ENCODE measurements at regions not wholly inside any gene's neighbourhood (a gene's known extent, or its start where the extent isn't known, plus 50 kb on each side); places are given as distances from the start of the nearest gene placed in this dataset.

DNA sequence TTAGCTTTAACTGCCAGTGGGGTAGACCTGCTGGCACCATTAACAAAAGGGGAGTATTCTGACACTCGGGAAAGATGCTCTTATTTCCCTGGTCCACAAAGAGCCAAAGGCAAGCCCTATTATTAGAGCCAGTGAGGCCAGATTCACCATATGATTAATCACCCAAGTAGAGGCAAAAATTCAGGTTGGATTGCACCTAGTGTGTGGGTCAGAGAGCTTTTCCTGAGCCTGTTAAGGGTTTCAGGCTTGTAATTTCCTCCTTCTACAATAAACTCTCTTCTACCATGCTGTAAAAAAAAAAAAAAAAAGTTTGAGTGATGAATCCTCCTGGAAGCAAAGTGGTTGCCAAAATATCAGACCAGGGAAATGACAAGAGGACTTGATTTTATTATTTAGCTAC is 163.5 kb downstream of the MBL2 start:
- no peak overlapping the region for H3K9ac ChIP-seq (ENCODE audit: low read depth, low read length)
- H3K27ac ChIP-seq (ENCODE audit: low read depth, low read length) = no peak overlapping the region
- no peaks in the 10 kb centered on the region for H3K27me3 ChIP-seq (ENCODE audit: control insufficient read depth, insufficient read depth, low read length)
- H3K36me3 ChIP-seq (ENCODE audit: control insufficient read depth, insufficient read depth, low read length) = no peaks in the 10 kb centered on the region
- H3K9me3 ChIP-seq (ENCODE audit: control insufficient read depth, insufficient read depth, low read length) = no peaks in the 10 kb centered on the region
- H3K4me1 ChIP-seq (ENCODE audit: control insufficient read depth, insufficient read depth, low read length) = no peaks in the 10 kb centered on the region
- no peak overlapping the region for H3K4me3 ChIP-seq (ENCODE audit: low read depth, low read length)

- no peaks in the 10 kb centered on the region for H3K4me1 ChIP-seq (ENCODE audit: control insufficient read depth, insufficient read depth, low read length)
- no peaks in the 10 kb centered on the region for H3K36me3 ChIP-seq (ENCODE audit: control insufficient read depth, insufficient read depth, low read length)
- H3K27ac ChIP-seq (ENCODE audit: low read depth, low read length) = no peak overlapping the region
- H3K4me3 ChIP-seq (ENCODE audit: low read depth, low read length) = no peak overlapping the region
- H3K9ac ChIP-seq (ENCODE audit: low read depth, low read length) = no peak overlapping the region
- H3K9me3 ChIP-seq (ENCODE audit: control insufficient read depth, insufficient read depth, low read length) = no peaks in the 10 kb centered on the region
- H3K27me3 ChIP-seq (ENCODE audit: control insufficient read depth, insufficient read depth, low read length) = no peaks in the 10 kb centered on the region
These were observed 162.9 kb downstream of the MBL2 start for GRCh38 chr10:52609626-52610240.

DNA sequence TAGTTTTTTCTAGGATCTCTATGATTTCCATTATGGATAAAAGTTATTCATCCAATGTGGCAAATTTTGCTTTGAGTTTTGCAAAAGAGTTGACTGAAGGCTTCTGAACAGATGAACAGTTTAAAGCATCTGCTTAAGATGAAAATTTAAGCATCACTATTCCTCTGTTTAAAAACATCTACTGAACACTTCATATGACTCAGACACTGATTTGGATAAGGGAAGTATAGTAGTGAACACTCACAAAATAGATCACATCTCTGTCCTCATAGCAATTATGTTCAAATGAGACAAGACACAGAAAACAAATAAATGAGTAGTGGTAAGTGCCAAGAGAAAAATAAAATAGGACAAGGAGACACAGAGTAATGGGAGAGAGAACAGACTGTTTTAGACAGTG is 157.3 kb downstream of the MBL2 start:
- H3K27ac ChIP-seq (ENCODE audit: low read depth, low read length) = no peak overlapping the region

DNA sequence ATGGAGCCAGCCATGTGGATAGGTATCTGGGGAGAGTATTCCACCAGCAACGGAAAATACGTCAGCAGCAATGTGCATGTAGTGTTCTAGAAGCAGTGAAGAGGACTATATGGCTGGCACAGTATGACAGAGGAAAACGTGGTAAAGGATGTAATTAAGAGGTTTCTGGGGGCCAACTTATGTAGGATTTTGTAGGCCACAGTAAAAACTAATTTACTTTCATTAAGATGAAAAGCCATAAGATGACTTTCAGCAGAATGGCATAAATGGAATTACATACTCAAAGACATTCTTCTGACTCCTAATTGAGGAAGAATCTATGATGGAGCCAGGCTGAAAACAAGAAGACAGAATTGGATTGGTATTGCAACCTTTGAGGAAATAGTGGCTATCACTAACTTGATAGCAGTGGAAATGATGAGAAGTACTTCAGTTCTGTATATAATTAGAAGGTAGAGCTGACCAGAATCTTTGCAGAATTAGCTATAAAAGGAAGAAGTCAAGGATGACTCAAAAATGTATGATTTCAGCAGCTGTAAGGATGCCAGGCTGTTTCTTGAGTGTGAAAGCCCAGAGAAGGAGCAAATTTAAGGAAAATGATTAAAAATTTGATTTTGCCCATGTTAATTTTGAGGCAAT is 156.7 kb downstream of the MBL2 start:
- Histone ChIP-seq H3K4me1 (ENCODE audit: control insufficient read depth, insufficient read depth, low read length) (no peaks in the 10 kb centered on the region), H3K9me3 (ENCODE audit: control insufficient read depth, insufficient read depth, low read length) (no peaks in the 10 kb centered on the region), H3K36me3 (ENCODE audit: control insufficient read depth, insufficient read depth, low read length) (no peaks in the 10 kb centered on the region), H3K27me3 (ENCODE audit: control insufficient read depth, insufficient read depth, low read length) (no peaks in the 10 kb centered on the region), H3K9ac (ENCODE audit: low read depth, low read length) (no peak overlapping the region), H3K27ac (ENCODE audit: low read depth, low read length) (no peak overlapping the region), H3K4me3 (ENCODE audit: low read depth, low read length) (no peak overlapping the region)

More for the DNA sequence above, 157.3 kb downstream of the MBL2 start:
- Histone ChIP-seq H3K9me3 (ENCODE audit: control insufficient read depth, insufficient read depth, low read length) (no peaks in the 10 kb centered on the region), H3K9ac (ENCODE audit: low read depth, low read length) (no peak overlapping the region), H3K36me3 (ENCODE audit: control insufficient read depth, insufficient read depth, low read length) (no peaks in the 10 kb centered on the region), H3K27me3 (ENCODE audit: control insufficient read depth, insufficient read depth, low read length) (no peaks in the 10 kb centered on the region), H3K4me3 (ENCODE audit: low read depth, low read length) (no peak overlapping the region), H3K4me1 (ENCODE audit: control insufficient read depth, insufficient read depth, low read length) (no peaks in the 10 kb centered on the region)

DNA sequence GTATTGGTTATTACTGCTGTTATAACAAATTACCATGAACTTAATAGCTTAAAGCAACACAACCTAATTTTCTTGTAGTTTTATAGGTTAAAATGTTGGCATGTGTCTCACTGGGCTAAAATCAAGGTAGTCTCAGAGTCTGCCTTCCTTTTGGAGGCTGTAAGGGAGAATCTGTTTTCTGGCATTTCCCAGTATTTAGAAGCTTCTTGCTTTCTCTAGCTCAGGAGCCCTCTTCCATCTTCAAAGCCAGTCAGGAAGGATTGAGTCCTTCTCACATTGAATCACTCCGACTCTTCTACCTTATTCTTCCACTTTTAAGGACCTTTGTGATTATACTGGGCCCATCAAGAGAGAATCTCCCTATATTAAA is 156.2 kb downstream of the MBL2 start:
- no peaks in the 10 kb centered on the region for H3K36me3 ChIP-seq (ENCODE audit: control insufficient read depth, insufficient read depth, low read length)
- no peaks in the 10 kb centered on the region for H3K9me3 ChIP-seq (ENCODE audit: control insufficient read depth, insufficient read depth, low read length)
- H3K27me3 ChIP-seq (ENCODE audit: control insufficient read depth, insufficient read depth, low read length) = no peaks in the 10 kb centered on the region
- H3K4me1 ChIP-seq (ENCODE audit: control insufficient read depth, insufficient read depth, low read length) = no peaks in the 10 kb centered on the region
- no peak overlapping the region for H3K9ac ChIP-seq (ENCODE audit: low read depth, low read length)
- H3K4me3 ChIP-seq (ENCODE audit: low read depth, low read length) = no peak overlapping the region
- no peak overlapping the region for H3K27ac ChIP-seq (ENCODE audit: low read depth, low read length)

GRCh38 chr10:52617346-52617745 is 155.2 kb downstream of the MBL2 start:
- Histone ChIP-seq H3K4me3 (ENCODE audit: low read depth, low read length) (no peak overlapping the region), H3K4me1 (ENCODE audit: control insufficient read depth, insufficient read depth, low read length) (no peaks in the 10 kb centered on the region), H3K9ac (ENCODE audit: low read depth, low read length) (no peak overlapping the region), H3K27ac (ENCODE audit: low read depth, low read length) (no peak overlapping the region), H3K27me3 (ENCODE audit: control insufficient read depth, insufficient read depth, low read length) (no peaks in the 10 kb centered on the region), H3K9me3 (ENCODE audit: control insufficient read depth, insufficient read depth, low read length) (no peaks in the 10 kb centered on the region), H3K36me3 (ENCODE audit: control insufficient read depth, insufficient read depth, low read length) (no peaks in the 10 kb centered on the region)

DNA sequence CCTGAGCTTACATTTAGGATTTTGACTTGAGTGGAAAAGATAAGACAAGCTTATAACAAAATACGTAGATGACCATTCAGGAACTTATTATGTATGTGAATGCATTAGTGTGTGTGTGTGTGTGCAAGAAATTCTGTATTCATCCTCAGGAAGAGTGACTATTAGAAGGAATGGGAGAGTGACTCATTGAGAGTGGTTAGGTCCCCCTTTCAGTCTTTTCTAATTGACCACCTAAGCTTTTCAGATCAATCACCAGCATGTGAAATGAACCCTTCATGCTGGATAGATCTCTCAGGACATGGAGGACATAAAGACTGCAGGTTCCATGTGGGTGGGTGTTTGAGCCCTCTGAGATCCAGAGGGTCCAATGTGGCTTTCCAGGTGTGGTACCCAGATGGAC is 153.5 kb downstream of the MBL2 start:
- Histone ChIP-seq H3K4me1 (ENCODE audit: control insufficient read depth, insufficient read depth, low read length) (no peaks in the 10 kb centered on the region), H3K9ac (ENCODE audit: low read depth, low read length) (no peak overlapping the region), H3K27ac (ENCODE audit: low read depth, low read length) (no peak overlapping the region), H3K36me3 (ENCODE audit: control insufficient read depth, insufficient read depth, low read length) (no peaks in the 10 kb centered on the region), H3K4me3 (ENCODE audit: low read depth, low read length) (no peak overlapping the region), H3K9me3 (ENCODE audit: control insufficient read depth, insufficient read depth, low read length) (no peaks in the 10 kb centered on the region), H3K27me3 (ENCODE audit: control insufficient read depth, insufficient read depth, low read length) (no peaks in the 10 kb centered on the region)

DNA sequence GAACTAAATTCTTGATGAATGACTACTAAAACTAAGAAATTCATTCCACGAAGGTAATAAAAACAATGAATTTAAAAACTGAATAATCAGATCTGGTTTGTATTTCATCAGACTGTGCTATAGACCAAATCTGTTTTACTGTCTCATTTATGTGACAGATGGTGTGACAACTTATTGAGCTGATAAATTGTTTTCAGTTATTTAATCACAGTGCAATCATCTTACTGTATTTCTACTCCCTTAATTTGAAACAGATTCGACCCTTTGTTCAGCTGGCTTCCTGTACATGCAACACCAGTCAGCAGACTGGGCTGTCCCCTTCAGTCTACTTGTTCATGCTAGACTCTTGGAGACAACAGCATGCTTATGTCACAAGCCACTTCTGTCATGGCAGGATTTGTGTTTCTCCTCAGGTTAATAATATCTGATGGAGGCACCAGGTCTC is 150.9 kb downstream of the MBL2 start:
- no peak overlapping the region for H3K4me3 ChIP-seq (ENCODE audit: low read depth, low read length)
- H3K27ac ChIP-seq (ENCODE audit: low read depth, low read length) = no peak overlapping the region
- H3K4me1 ChIP-seq (ENCODE audit: control insufficient read depth, insufficient read depth, low read length) = no peaks in the 10 kb centered on the region

DNA sequence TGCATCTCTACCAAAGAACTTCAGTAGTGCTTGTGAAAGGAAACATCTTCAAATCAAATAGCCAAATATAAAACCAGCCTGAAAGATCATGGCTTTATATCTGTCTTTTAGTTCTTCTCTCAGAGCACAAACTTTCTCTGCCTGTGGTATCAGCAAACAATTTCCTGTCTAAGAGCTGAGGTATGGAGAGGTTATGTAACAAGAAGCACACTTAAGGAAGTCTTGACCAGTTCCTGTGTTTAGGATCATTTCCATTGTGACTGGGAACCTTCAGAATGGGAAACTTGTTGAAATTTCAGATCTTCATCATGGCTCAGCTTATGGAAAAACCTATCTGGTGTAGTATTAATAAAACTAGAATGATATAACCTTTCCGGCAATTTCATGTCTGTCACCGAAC is 148.8 kb downstream of the MBL2 start:
- H3K27ac ChIP-seq (ENCODE audit: low read depth, low read length) = no peak overlapping the region
- H3K4me3 ChIP-seq (ENCODE audit: low read depth, low read length) = no peak overlapping the region
- no peaks in the 10 kb centered on the region for H3K9me3 ChIP-seq (ENCODE audit: control insufficient read depth, insufficient read depth, low read length)
- H3K27me3 ChIP-seq (ENCODE audit: control insufficient read depth, insufficient read depth, low read length) = no peaks in the 10 kb centered on the region
- no peaks in the 10 kb centered on the region for H3K36me3 ChIP-seq (ENCODE audit: control insufficient read depth, insufficient read depth, low read length)
- H3K9ac ChIP-seq (ENCODE audit: low read depth, low read length) = no peak overlapping the region
- no peaks in the 10 kb centered on the region for H3K4me1 ChIP-seq (ENCODE audit: control insufficient read depth, insufficient read depth, low read length)

More for the DNA sequence above, 150.9 kb downstream of the MBL2 start:
- H3K9ac ChIP-seq (ENCODE audit: low read depth, low read length) = no peak overlapping the region
- H3K36me3 ChIP-seq (ENCODE audit: control insufficient read depth, insufficient read depth, low read length) = no peaks in the 10 kb centered on the region
- no peaks in the 10 kb centered on the region for H3K9me3 ChIP-seq (ENCODE audit: control insufficient read depth, insufficient read depth, low read length)
- no peaks in the 10 kb centered on the region for H3K27me3 ChIP-seq (ENCODE audit: control insufficient read depth, insufficient read depth, low read length)

GRCh38 chr10:52627279-52627678 is 145.3 kb downstream of the MBL2 start:
- Histone ChIP-seq H3K27ac (ENCODE audit: low read depth, low read length) (no peak overlapping the region), H3K4me1 (ENCODE audit: control insufficient read depth, insufficient read depth, low read length) (peaks cover under 1% of the 10 kb centered on the region; the same call in 1 of the 2 replicates), H3K36me3 (ENCODE audit: control insufficient read depth, insufficient read depth, low read length) (no peaks in the 10 kb centered on the region), H3K9ac (ENCODE audit: low read depth, low read length) (no peak overlapping the region), H3K27me3 (ENCODE audit: control insufficient read depth, insufficient read depth, low read length) (no peaks in the 10 kb centered on the region), H3K4me3 (ENCODE audit: low read depth, low read length) (no peak overlapping the region), H3K9me3 (ENCODE audit: control insufficient read depth, insufficient read depth, low read length) (no peaks in the 10 kb centered on the region)

DNA sequence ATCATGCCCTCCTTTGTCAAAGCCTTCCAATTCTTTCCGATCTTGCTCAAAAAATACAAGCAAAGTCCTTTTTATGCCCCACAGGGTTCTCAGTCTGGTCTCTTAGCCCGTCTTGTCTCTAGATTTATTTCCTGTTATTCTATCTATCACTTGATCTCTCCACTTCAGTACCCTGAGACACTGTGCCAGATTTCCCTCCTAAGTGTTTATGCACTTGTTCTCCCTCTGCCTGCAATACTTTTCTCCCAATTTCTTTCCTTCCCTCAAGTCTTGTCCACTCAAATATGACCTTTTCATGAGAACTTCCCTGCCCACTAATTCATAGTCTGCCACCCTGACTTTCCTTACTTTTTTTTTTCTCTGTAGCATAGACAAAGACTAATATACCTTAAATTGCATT is 141.4 kb downstream of the MBL2 start:
- Histone ChIP-seq H3K27ac (ENCODE audit: low read depth, low read length) (no peak overlapping the region), H3K9me3 (ENCODE audit: control insufficient read depth, insufficient read depth, low read length) (no peaks in the 10 kb centered on the region)

More for the DNA sequence above, 141.4 kb downstream of the MBL2 start:
- Histone ChIP-seq H3K4me3 (ENCODE audit: low read depth, low read length) (no peak overlapping the region), H3K36me3 (ENCODE audit: control insufficient read depth, insufficient read depth, low read length) (no peaks in the 10 kb centered on the region), H3K9ac (ENCODE audit: low read depth, low read length) (no peak overlapping the region), H3K27me3 (ENCODE audit: control insufficient read depth, insufficient read depth, low read length) (no peaks in the 10 kb centered on the region), H3K4me1 (ENCODE audit: control insufficient read depth, insufficient read depth, low read length) (peaks cover 6% of the 10 kb centered on the region; the same call in 1 of the 2 replicates)

All from HUES48 (cell line).